Left lung (tissue), 4 donors: ENCODE measurements at regions not wholly inside any gene's neighbourhood (a gene's known extent, or its start where the extent isn't known, plus 50 kb on each side); places are given as distances from the start of the nearest gene placed in this dataset.

Source experiments
- ATAC-seq: fragments of 200-7000 bp; cut with Tn5 transposase; one replicate; pipeline ENCODE4 v1.9.1; 2020; ENCODE audit warnings: moderate library complexity
- DNase-seq, 4 donors: peaks; one replicate each; pipeline ENCODE4 v3.0.0-alpha.2; 2013 to 2020
- H3K27ac ChIP-seq, 2 donors: fragments of 200-600 bp; sonication (generic) in 1 of 2; one replicate each; pipeline versions ENCODE4 v1.5.0 to v1.8.0; 2020 to 2021
- H3K27me3 ChIP-seq, 2 donors: fragments of 200-600 bp; sonication (generic) in 1 of 2; one replicate each; pipeline versions ENCODE4 v1.5.0 to v1.8.0; 2020 to 2021
- H3K36me3 ChIP-seq, 2 donors: fragments of 200-600 bp; sonication (generic) in 1 of 2; one replicate each; pipeline versions ENCODE4 v1.5.0 to v1.8.0; 2020 to 2021
- H3K4me1 ChIP-seq, 2 donors: fragments of 200-600 bp; one replicate each; pipeline ENCODE4 v1.8.0; 2021
- H3K4me3 ChIP-seq, 2 donors: fragments of 200-600 bp; sonication (generic) in 1 of 2; one replicate each; pipeline versions ENCODE4 v1.5.0 to v1.8.0; 2020 to 2021; ENCODE audit warnings: mild to moderate bottlenecking in 1 of 2
- H3K9me3 ChIP-seq, 2 donors: fragments of 200-600 bp; sonication (generic) in 1 of 2; one replicate each; pipeline versions ENCODE4 v1.5.0 to v1.8.0; 2020 to 2021
- intact Hi-C, 2 donors: fragments of 100-400 bp; cut with DNase I; formaldehyde crosslinking; loops; one replicate each; pipeline versions ENCODE4 v1.11.2 to v1.14.2; 2022
- TF ChIP-seq, protein P1 (sequence below), 2 donors: fragments of 200-600 bp; sonication (generic) in 1 of 2; IDR thresholded peaks; one replicate each; pipeline versions ENCODE4 v1.5.0 to v1.8.0; 2021; ENCODE audit warnings: antibody characterized with exemption in 2 of 2
- donor health status: DM: no; HTN: yes; CAD: no.
- donor health status: DM: no; HTN: no; CAD: no.

DNA sequence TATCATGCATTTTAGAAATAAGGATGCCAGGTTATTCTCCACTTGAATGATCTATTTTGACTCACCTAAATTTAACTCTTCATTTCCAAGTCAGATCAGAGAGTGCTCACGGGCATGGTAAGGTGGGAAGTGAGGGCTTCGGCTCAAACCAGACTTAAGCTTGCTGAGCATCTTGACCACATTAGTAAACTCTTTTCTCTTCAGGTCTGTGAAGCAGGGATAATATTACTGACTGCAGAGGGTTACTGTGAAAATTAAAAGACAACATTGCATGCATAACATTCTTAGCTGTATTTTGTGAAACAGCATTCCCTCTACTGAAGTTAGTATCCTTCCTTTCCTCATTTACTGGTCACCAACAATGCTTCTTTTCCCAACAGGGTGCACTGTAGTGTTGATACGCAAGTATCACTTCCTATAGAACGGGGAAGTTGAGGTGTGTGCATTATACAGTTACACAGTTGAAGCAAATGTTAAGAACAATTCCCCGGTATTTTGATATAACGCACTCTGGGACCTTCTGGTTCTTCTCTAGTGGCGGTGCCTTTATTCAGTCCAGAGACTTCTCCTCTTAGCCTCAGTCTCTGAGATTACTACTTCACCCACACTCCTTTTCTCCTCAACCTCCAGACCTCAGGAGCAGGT, 74.1 kb upstream of the MNS1 start:
- no peak for ATAC-seq
- H3K36me3 ChIP-seq = no peaks in the 10 kb centered on the region
- H3K4me1 ChIP-seq = no peaks in the 10 kb centered on the region
- no peak for DNase-seq
- H3K27ac ChIP-seq = no peak overlapping the region
- H3K27me3 ChIP-seq = no peaks in the 10 kb centered on the region
- H3K9me3 ChIP-seq = peaks cover 0 to 7% of the 10 kb centered on the region in 2 donors
- intact Hi-C loops = no loop called here
- H3K4me3 ChIP-seq = no peak overlapping the region
- TF ChIP-seq, protein P1, sequence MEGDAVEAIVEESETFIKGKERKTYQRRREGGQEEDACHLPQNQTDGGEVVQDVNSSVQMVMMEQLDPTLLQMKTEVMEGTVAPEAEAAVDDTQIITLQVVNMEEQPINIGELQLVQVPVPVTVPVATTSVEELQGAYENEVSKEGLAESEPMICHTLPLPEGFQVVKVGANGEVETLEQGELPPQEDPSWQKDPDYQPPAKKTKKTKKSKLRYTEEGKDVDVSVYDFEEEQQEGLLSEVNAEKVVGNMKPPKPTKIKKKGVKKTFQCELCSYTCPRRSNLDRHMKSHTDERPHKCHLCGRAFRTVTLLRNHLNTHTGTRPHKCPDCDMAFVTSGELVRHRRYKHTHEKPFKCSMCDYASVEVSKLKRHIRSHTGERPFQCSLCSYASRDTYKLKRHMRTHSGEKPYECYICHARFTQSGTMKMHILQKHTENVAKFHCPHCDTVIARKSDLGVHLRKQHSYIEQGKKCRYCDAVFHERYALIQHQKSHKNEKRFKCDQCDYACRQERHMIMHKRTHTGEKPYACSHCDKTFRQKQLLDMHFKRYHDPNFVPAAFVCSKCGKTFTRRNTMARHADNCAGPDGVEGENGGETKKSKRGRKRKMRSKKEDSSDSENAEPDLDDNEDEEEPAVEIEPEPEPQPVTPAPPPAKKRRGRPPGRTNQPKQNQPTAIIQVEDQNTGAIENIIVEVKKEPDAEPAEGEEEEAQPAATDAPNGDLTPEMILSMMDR (IDR thresholded peaks at IDR 0.05) = no peak

DNA sequence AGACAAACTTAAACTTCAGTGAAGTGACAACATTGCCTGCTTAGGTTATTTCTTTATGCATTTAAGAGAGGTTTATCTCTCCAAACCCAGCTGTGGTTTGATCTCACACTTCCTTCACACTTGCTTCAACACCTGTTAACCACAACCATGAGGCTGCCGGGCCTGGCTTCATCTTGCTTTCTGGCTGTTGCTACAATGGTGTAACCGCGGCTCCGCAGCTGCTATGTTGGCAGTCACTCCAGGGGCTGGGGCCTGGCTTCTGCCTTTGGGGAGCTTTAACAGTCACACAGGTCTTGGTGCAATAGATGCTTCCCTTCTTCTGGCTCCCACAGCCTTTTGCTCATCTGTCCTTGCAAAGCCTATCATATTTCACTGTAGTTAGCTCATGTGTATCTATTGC, 72.9 kb upstream of the MNS1 start:
- TF ChIP-seq, protein P1 (IDR thresholded peaks at IDR 0.05) = no peak
- DNase-seq = peak in 1 of 4 donors; percentile 35

DNA sequence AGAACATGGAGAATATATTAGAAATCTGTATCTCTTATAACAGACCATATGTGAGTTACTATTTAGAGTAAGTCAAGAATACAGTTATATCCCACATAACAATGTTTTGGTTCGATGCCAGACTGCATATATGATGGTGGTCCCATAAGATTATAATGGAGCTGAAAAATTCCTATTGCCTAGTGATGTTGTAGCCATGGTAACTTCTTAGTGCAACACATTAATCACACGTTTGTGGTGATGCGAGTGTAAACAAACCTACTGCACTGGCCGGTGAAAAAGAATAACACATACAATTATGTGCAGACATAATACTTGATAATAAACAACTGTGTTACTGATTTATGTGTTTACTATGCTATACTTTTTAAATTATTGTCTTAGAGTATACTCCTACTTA, 69.8 kb upstream of the MNS1 start:
- H3K9me3 ChIP-seq = peaks cover 0 to 1% of the 10 kb centered on the region in 2 donors
- H3K36me3 ChIP-seq = no peaks in the 10 kb centered on the region
- no peak for ATAC-seq
- H3K4me3 ChIP-seq = no peak overlapping the region
- H3K27me3 ChIP-seq = no peaks in the 10 kb centered on the region
- H3K27ac ChIP-seq = no peak overlapping the region
- no peak for DNase-seq
- TF ChIP-seq, protein P1 (IDR thresholded peaks at IDR 0.05) = no peak
- intact Hi-C loops = no loop called here
- H3K4me1 ChIP-seq = no peaks in the 10 kb centered on the region

More for the DNA sequence above, 72.9 kb upstream of the MNS1 start:
- H3K27ac ChIP-seq = no peak overlapping the region
- no peak overlapping the region for H3K4me3 ChIP-seq
- H3K9me3 ChIP-seq = peaks cover 0 to 2% of the 10 kb centered on the region in 2 donors
- H3K27me3 ChIP-seq = no peaks in the 10 kb centered on the region
- intact Hi-C loops = no loop called here
- no peaks in the 10 kb centered on the region for H3K36me3 ChIP-seq
- no peaks in the 10 kb centered on the region for H3K4me1 ChIP-seq
- no peak for ATAC-seq

DNA sequence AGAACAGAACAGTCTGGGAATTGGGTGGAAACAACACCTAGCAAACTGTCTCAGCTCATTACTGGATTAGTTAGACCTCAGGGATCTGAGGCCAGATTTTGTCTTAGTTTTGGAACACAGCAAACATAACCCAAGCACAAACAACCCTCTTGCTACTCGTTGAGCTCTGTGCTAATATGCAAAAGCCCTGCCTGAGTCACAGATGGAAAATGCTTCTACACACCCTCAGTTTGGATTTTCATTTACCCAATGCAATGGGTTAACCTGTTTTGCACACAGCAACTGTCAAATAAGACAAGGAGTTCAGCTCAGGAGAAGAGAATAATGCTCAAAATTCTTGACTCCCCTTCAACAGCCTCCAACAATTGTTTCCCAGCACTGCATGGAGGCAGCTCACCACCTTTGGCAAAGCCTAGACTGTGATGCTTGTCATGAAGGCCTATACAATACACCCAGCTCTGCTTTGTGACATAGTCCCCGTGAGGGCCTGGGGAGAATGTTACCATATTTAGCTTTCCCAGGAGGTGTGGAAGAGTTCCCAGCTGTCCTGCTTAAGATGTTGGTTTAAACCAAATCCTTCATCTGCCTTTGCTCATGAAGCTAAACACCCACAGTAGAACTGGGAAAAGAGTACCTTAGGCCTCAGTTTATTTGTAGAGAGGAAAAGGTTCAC, 68.9 kb upstream of the MNS1 start:
- DNase-seq (no peak), ATAC-seq (no peak)
- TF ChIP-seq, protein P1 (IDR thresholded peaks at IDR 0.05) = no peak
- intact Hi-C loops = no loop called here
- Histone ChIP-seq H3K27me3 (no peaks in the 10 kb centered on the region), H3K36me3 (no peaks in the 10 kb centered on the region), H3K9me3 (no peaks in the 10 kb centered on the region), H3K27ac (no peak overlapping the region), H3K4me1 (no peaks in the 10 kb centered on the region), H3K4me3 (no peak overlapping the region)

DNA sequence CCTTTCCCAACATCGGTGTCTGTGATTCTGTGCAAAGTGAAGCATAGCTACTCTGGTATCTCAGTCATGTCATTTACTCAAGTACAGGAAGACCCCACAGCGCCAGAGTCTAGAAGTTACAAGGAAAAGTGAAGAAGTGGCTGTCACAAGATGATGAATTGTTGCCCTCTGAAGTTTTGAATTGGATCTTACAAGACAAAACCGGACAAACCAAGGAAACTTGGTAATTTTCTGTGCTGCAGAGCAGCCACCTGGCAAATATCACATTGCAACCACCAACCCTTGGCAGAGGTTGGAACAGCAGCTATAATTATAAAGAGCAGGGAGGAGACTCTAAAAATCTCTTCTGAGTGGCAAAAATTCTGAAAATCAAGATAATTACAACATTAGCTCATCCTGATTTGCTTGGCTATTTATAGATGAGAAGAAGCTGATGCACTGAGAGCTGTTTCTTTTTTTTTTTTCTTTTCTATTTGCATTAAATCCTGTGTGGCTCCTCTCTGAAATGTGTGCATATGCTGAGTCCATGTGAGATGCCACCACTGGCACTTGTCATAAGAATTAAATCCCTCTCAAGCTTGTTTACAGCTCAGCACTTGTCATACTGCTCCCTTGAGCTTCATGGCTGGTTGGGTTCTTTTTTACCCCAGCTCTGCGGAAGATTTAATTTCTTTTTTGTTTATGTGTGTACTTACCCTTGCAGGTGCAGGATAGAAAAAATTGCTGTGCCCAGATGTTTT, 68.0 kb upstream of the MNS1 start:
- Histone ChIP-seq H3K27ac (no peak overlapping the region), H3K36me3 (no peaks in the 10 kb centered on the region), H3K9me3 (no peaks in the 10 kb centered on the region), H3K4me3 (no peak overlapping the region), H3K4me1 (no peaks in the 10 kb centered on the region), H3K27me3 (no peaks in the 10 kb centered on the region)
- intact Hi-C loops = no loop called here
- DNase-seq = no peak
- ATAC-seq = no peak
- TF ChIP-seq, protein P1 (IDR thresholded peaks at IDR 0.05) = no peak
